T-helper 9 cell (primary cell): ENCODE measurements at regions not wholly inside any gene's neighbourhood (a gene's known extent, or its start where the extent isn't known, plus 50 kb on each side); places are given as distances from the start of the nearest gene placed in this dataset.
"Not testable (repeated sequence)": the region's sequence is repeated elsewhere in the genome, so short reads cannot be mapped to it uniquely, and the experiment has no call there.

Experiments
- DNase-seq: peaks from one replicate; pipeline ENCODE4 v3.0.0-alpha.2; 2020

- DNase-seq: no peak
These were observed 56.4 kb downstream of the FOXF2 start for GRCh38 chr6:1445650-1446330.

- no peak for DNase-seq
These were observed 60.5 kb downstream of the FOXF2 start for GRCh38 chr6:1449896-1450295.

GRCh38 chr6:1453024-1453423, 63.6 kb downstream of the FOXF2 start:
- no peak for DNase-seq

GRCh38 chr6:1456816-1457215, 67.4 kb downstream of the FOXF2 start:
- DNase-seq: not testable (repeated sequence)

GRCh38 chr6:1461207-1461606, 71.8 kb downstream of the FOXF2 start:
- DNase-seq: no peak

- DNase-seq: no peak
These were observed 72.4 kb downstream of the FOXF2 start for GRCh38 chr6:1461736-1462135.

GRCh38 chr6:1463275-1463674, 73.9 kb downstream of the FOXF2 start:
- no peak for DNase-seq

- DNase-seq: no peak
These were observed 74.5 kb downstream of the FOXF2 start for GRCh38 chr6:1463751-1464426.

- DNase-seq: no peak
These were observed 75.5 kb downstream of the FOXF2 start for GRCh38 chr6:1464781-1465370.

GRCh38 chr6:1468126-1468525, 78.8 kb downstream of the FOXF2 start:
- no peak for DNase-seq

- no peak for DNase-seq
These were observed 80.7 kb downstream of the FOXF2 start for GRCh38 chr6:1470040-1470439.

GRCh38 chr6:1472643-1473042, 83.3 kb downstream of the FOXF2 start:
- no peak for DNase-seq

GRCh38 chr6:1473166-1473565, 83.8 kb downstream of the FOXF2 start:
- no peak for DNase-seq

GRCh38 chr6:1473598-1473997, 84.2 kb downstream of the FOXF2 start:
- no peak for DNase-seq

- no peak for DNase-seq
These were observed 84.8 kb downstream of the FOXF2 start for GRCh38 chr6:1474205-1474604.

- no peak for DNase-seq
These were observed 85.8 kb downstream of the FOXF2 start for GRCh38 chr6:1475174-1475573.

- no peak for DNase-seq
These were observed 88.2 kb downstream of the FOXF2 start for GRCh38 chr6:1477432-1478090.

- DNase-seq: not testable (repeated sequence)
These were observed 88.9 kb downstream of the FOXF2 start for GRCh38 chr6:1478163-1478826.

GRCh38 chr6:1479095-1479494, 89.7 kb downstream of the FOXF2 start:
- no peak for DNase-seq

- DNase-seq: no peak
These were observed 90.3 kb downstream of the FOXF2 start for GRCh38 chr6:1479601-1480221.

GRCh38 chr6:1481286-1481685, 91.9 kb downstream of the FOXF2 start:
- DNase-seq: no peak

GRCh38 chr6:1482381-1483166, 93.2 kb downstream of the FOXF2 start:
- DNase-seq: no peak
